GM21360 (cell line): ENCODE measurements at regions not wholly inside any gene's neighbourhood (a gene's known extent, or its start where the extent isn't known, plus 50 kb on each side); places are given as distances from the start of the nearest gene placed in this dataset.

Experiments
- ATAC-seq: cut with Tn5 transposase; IDR thresholded peaks from one replicate; pipeline ENCODE4 v1.9.1; 2021; ENCODE audit warnings: mild to moderate bottlenecking, moderate library complexity; ENCODE audit not compliant: unreplicated experiment

- no peak for ATAC-seq
These were observed 227.8 kb upstream of the KLF6 start for GRCh38 chr10:4012848-4013247.

- ATAC-seq: no peak
These were observed 226.3 kb upstream of the KLF6 start for GRCh38 chr10:4011136-4011812.

- no peak for ATAC-seq
These were observed 223.8 kb upstream of the KLF6 start for GRCh38 chr10:4008676-4009382.

GRCh38 chr10:4007771-4008170 is 222.8 kb upstream of the KLF6 start:
- no peak for ATAC-seq

- no peak for ATAC-seq
These were observed 221.8 kb upstream of the KLF6 start for GRCh38 chr10:4006858-4007257.

- ATAC-seq: no peak
These were observed 221.0 kb upstream of the KLF6 start for GRCh38 chr10:4006051-4006450.

GRCh38 chr10:4004990-4005389 is 220.0 kb upstream of the KLF6 start:
- no peak for ATAC-seq

- ATAC-seq: no peak
These were observed 219.1 kb upstream of the KLF6 start for GRCh38 chr10:4004144-4004543.

GRCh38 chr10:4003348-4003973 is 218.5 kb upstream of the KLF6 start:
- ATAC-seq: peak; percentile 43

- no peak for ATAC-seq
These were observed 216.8 kb upstream of the KLF6 start for GRCh38 chr10:4001811-4002210.

- no peak for ATAC-seq
These were observed 214.6 kb upstream of the KLF6 start for GRCh38 chr10:3999642-4000041.

GRCh38 chr10:3996697-3997096 is 211.7 kb upstream of the KLF6 start:
- ATAC-seq: no peak

- ATAC-seq: no peak
These were observed 210.5 kb upstream of the KLF6 start for GRCh38 chr10:3995302-3996210.

- ATAC-seq: no peak
These were observed 207.6 kb upstream of the KLF6 start for GRCh38 chr10:3992382-3993178.

GRCh38 chr10:3990307-3990706 is 205.3 kb upstream of the KLF6 start:
- no peak for ATAC-seq

- ATAC-seq: no peak
These were observed 202.3 kb upstream of the KLF6 start for GRCh38 chr10:3987143-3987974.

GRCh38 chr10:3986493-3987142 is 201.6 kb upstream of the KLF6 start:
- ATAC-seq: no peak

GRCh38 chr10:3982746-3983442 is 197.9 kb upstream of the KLF6 start:
- ATAC-seq: no peak
